CD4-positive, alpha-beta T cell (primary cell): ENCODE measurements at regions not wholly inside any gene's neighbourhood (a gene's known extent, or its start where the extent isn't known, plus 50 kb on each side); places are given as distances from the start of the nearest gene placed in this dataset.
"Not testable (repeated sequence)": the region's sequence is repeated elsewhere in the genome, so short reads cannot be mapped to it uniquely, and the experiment has no call there.

ENCODE experiments used
- ATAC-seq: fragments of 200-7000 bp; cut with Tn5 transposase; one replicate; pipeline ENCODE4 v1.10.0; 2022; ENCODE audit warnings: mild to moderate bottlenecking; ENCODE audit not compliant: poor library complexity
- CTCF ChIA-PET: fragments of 350-600 bp; sonication (Branson Sonifier 250); formaldehyde crosslinking; loops from one replicate; lab custom pipeline; 2021; ENCODE audit warnings: antibody characterized with exemption, inconsistent platforms; lab: Charles Lee
- POLR2A ChIA-PET: fragments of 350-600 bp; sonication (Branson Sonifier 250); formaldehyde crosslinking; loops from one replicate; lab custom pipeline; 2021; ENCODE audit warnings: antibody characterized with exemption, inconsistent platforms; lab: Charles Lee
- DNase-seq, 14 experiments: peaks; one replicate each; pipeline ENCODE4 v3.0.0-alpha.2; 2013 to 2020; ENCODE audit warnings: mixed read lengths in 2 of 14
- H3K27ac ChIP-seq, 2 donors: one replicate each; pipeline versions ENCODE4 v1.5.1 to v1.7.0; 2013; ENCODE audit warnings: low read length in 2 of 2, low read depth in 1 of 2, mild to moderate bottlenecking in 1 of 2
- H3K27me3 ChIP-seq, 2 experiments: 1 replicate in 1 of 2; 2 replicates in 1 of 2; pipeline versions ENCODE4 v1.6.1 to v1.7.0; 2013; ENCODE audit warnings: low read length in 2 of 2, control low read depth in 1 of 2, mild to moderate bottlenecking in 1 of 2, moderate library complexity in 1 of 2; ENCODE audit not compliant: insufficient read depth in 2 of 2, control insufficient read depth in 1 of 2
- H3K36me3 ChIP-seq: one replicate; pipeline ENCODE4 v1.6.1; 2013; ENCODE audit warnings: low read length, control low read depth; ENCODE audit not compliant: insufficient read depth
- H3K4me1 ChIP-seq: one replicate; pipeline ENCODE4 v1.6.1; 2013; ENCODE audit warnings: low read length, control low read depth; ENCODE audit not compliant: insufficient read depth
- H3K4me3 ChIP-seq: one replicate; pipeline ENCODE4 v1.5.1; 2013; ENCODE audit warnings: mild to moderate bottlenecking, low read length, moderate library complexity
- H3K9me3 ChIP-seq, 2 experiments: 1 replicate in 1 of 2; 2 replicates in 1 of 2; pipeline versions ENCODE4 v1.6.1 to v1.7.0; 2013; ENCODE audit warnings: low read length in 2 of 2, mild to moderate bottlenecking in 2 of 2, control low read depth in 1 of 2, moderate library complexity in 1 of 2; ENCODE audit not compliant: control insufficient read depth in 1 of 2, insufficient read depth in 1 of 2
- H3K27ac Mint-ChIP-seq: one replicate; pipeline ENCODE4 v1.8.0; 2020; ENCODE audit warnings: mixed read lengths
- H3K27me3 Mint-ChIP-seq: one replicate; pipeline ENCODE4 v1.8.0; 2021; ENCODE audit warnings: mixed read lengths
- H3K36me3 Mint-ChIP-seq: one replicate; pipeline ENCODE4 v1.8.0; 2021; ENCODE audit warnings: low read depth, mixed read lengths
- H3K4me1 Mint-ChIP-seq: one replicate; pipeline ENCODE4 v1.8.0; 2021; ENCODE audit warnings: low read depth, mixed read lengths
- H3K4me3 Mint-ChIP-seq: one replicate; pipeline ENCODE4 v1.8.0; 2020; ENCODE audit warnings: mild to moderate bottlenecking, mixed read lengths
- H3K9me3 Mint-ChIP-seq: one replicate; pipeline ENCODE4 v1.8.0; 2020; ENCODE audit warnings: mixed read lengths
- intact Hi-C, 2 experiments: fragments of 100-400 bp; cut with DNase I in 1 of 2; cut with micrococcal nuclease in 1 of 2; formaldehyde crosslinking; loops; one replicate each; pipeline versions ENCODE4 v1.15.1 to v1.9.0; 2023 to 2025; cut with DNase I, micrococcal nuclease
- TF ChIP-seq, protein P1 (sequence below): fragments of 200-600 bp; IDR thresholded peaks from one replicate; pipeline ENCODE4 v1.8.0; 2022; ENCODE audit warnings: antibody characterized with exemption, mild to moderate bottlenecking

DNA sequence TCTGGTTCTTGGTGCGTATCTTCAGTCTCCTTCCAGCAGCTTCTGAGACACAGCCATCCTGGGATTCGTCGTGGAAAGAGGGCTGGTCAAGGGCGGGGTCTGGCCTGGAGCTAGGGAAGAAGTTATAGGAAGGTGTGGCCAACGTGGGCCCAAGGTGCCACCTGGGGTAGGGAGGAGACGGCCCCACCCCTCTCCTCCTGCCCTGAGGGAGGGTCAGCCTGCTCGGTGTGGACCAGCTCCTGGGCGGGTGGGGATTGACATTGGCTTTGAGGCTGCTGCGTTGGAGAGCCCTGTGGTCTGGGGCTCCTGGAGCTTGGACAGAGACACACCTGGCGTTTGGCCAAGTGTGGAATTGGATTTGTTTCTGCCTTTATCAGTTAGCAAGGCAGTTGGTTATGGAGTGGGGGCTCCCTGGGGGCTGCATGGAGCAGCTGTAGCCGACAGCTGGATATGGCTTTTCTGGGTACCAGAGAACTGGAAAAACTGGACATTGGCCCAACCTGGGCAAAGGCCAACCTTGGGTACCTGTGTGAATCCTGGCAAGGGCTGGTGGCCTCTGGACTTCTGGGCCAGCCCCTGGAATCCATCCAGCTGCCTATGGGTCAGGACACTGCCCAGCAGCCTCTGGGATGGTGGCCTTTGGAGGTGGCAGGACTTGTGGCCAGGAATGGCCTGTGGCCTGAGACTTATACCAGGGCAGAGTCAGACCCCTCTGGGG is 75.7 kb upstream of the PPP1R26 start:
- H3K4me3 Mint-ChIP-seq: no peak overlapping the region
- Histone ChIP-seq H3K9me3 (peaks cover 0 to 3% of the 10 kb centered on the region in 2 experiments), H3K4me3 (no peak overlapping the region), H3K36me3 (no peaks in the 10 kb centered on the region), H3K27ac (no peak overlapping the region), H3K4me1 (no peaks in the 10 kb centered on the region), H3K27me3 (no peaks in the 10 kb centered on the region)
- intact Hi-C loops: no loop called here
- no peaks in the 10 kb centered on the region for H3K9me3 Mint-ChIP-seq
- ATAC-seq (no peak), DNase-seq (no peak)
- no peaks in the 10 kb centered on the region for H3K36me3 Mint-ChIP-seq
- ChIA-PET POLR2A (no interaction called here), CTCF (no interaction called here)
- no peaks in the 10 kb centered on the region for H3K4me1 Mint-ChIP-seq
- peaks cover 12% of the 10 kb centered on the region for H3K27me3 Mint-ChIP-seq
- TF ChIP-seq, protein P1, sequence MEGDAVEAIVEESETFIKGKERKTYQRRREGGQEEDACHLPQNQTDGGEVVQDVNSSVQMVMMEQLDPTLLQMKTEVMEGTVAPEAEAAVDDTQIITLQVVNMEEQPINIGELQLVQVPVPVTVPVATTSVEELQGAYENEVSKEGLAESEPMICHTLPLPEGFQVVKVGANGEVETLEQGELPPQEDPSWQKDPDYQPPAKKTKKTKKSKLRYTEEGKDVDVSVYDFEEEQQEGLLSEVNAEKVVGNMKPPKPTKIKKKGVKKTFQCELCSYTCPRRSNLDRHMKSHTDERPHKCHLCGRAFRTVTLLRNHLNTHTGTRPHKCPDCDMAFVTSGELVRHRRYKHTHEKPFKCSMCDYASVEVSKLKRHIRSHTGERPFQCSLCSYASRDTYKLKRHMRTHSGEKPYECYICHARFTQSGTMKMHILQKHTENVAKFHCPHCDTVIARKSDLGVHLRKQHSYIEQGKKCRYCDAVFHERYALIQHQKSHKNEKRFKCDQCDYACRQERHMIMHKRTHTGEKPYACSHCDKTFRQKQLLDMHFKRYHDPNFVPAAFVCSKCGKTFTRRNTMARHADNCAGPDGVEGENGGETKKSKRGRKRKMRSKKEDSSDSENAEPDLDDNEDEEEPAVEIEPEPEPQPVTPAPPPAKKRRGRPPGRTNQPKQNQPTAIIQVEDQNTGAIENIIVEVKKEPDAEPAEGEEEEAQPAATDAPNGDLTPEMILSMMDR: no peak
- H3K27ac Mint-ChIP-seq: no peak overlapping the region

DNA sequence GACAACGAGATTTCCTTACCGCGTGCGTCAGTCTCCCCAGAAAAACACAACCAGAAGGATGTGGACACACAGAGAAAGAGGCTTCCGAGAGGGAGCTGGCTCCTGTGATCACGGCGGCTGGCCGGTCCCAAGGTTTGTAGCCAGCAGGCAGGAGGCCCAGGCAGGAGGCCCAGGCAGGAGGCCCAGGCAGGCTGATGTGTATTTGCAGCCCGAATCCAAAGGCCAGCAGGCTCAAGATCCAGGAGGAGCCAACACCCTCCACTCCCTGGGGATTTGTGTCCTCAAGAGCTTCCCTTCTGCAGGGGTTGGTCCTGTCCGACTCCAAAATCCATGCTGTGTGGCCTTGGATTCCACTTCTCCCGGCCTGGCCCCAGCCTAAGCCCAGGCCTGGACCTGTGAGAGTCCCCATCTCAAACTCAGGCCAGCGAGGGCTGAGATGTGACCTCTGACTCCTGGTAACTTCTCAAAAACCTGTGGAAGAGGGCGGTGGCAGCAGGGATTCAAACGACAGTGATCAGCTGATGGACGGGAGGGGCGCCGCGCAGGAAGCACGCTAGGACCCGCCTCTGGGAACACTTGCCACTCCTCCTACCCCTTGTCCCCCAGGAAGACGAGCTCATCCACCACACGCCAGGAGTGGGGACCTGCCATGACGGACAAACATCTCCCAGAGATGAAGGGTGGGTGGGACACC is 75.0 kb upstream of the PPP1R26 start:
- no peak overlapping the region for H3K4me3 Mint-ChIP-seq
- intact Hi-C loops: no loop called here
- H3K9me3 Mint-ChIP-seq: no peaks in the 10 kb centered on the region
- TF ChIP-seq, protein P1: no peak
- Histone ChIP-seq H3K9me3 (peaks cover 0 to 3% of the 10 kb centered on the region in 2 experiments), H3K4me3 (no peak overlapping the region), H3K27me3 (no peaks in the 10 kb centered on the region), H3K4me1 (no peaks in the 10 kb centered on the region), H3K36me3 (no peaks in the 10 kb centered on the region), H3K27ac (no peak overlapping the region)
- ChIA-PET POLR2A (no interaction called here), CTCF (no interaction called here)
- no peak for DNase-seq
- H3K27ac Mint-ChIP-seq: no peak overlapping the region
- H3K27me3 Mint-ChIP-seq: peaks cover 12% of the 10 kb centered on the region
- ATAC-seq: no peak
- no peaks in the 10 kb centered on the region for H3K4me1 Mint-ChIP-seq
- H3K36me3 Mint-ChIP-seq: no peaks in the 10 kb centered on the region

DNA sequence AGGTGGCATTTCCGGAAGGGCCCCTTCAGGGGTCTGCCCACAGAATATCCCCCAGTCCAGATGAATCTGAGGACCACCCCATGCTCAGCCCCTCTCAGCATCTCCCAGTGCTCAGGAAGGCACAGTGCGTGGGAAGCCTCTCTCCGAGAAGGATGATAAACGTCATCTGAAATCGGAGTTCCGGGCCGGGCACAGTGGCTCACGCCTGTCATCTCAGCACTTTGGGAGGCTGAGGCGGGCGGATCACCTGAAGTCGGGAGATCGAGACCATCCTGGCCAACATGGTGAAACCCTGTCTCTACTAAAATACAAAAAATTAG is 74.5 kb upstream of the PPP1R26 start:
- H3K9me3 Mint-ChIP-seq, H3K9me3 ChIP-seq, ATAC-seq, H3K36me3 ChIP-seq, H3K4me1 Mint-ChIP-seq, intact Hi-C loops, CTCF ChIA-PET, H3K27ac ChIP-seq, H3K36me3 Mint-ChIP-seq, H3K4me3 Mint-ChIP-seq, H3K27me3 ChIP-seq, H3K4me1 ChIP-seq, H3K4me3 ChIP-seq, DNase-seq, H3K27ac Mint-ChIP-seq, POLR2A ChIA-PET: not testable (repeated sequence)
- H3K27me3 Mint-ChIP-seq: peaks cover 16% of the 10 kb centered on the region
